ENCODE measurements at regions not wholly inside any gene's neighbourhood (a gene's known extent, or its start where the extent isn't known, plus 50 kb on each side); places are given as distances from the start of the nearest gene placed in this dataset.
"Not testable (repeated sequence)": the region's sequence is repeated elsewhere in the genome, so short reads cannot be mapped to it uniquely, and the experiment has no call there.

DNA sequence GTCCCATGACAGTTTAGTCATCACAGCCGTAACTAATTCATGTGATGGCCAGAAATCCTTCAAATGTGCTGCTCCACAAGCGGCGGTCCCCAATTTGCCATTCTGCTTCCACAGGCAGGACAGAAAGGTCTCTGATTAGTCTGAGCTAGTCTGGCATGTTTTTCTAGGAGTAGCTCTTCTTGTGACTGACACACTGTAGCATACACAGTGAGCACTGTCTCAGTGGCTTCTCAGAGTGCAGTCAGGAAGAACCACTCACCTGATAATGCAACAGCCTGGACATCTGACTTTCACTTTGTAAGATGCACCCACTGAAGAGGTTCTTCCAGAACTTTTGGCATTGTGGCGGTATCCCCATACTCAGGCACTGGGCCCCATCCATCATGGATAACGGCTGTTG, 1266.2 kb downstream of the TMEM121 start:
- intact Hi-C loops (cut with micrococcal nuclease) (no loop called here), dilution Hi-C loops (cut with MboI; ENCODE audit: extremely low pct_ligation_motif_present, low sequenced_read_pairs) (no loop called here)
- Histone ChIP-seq H3K9me1 (replicated peaks; ENCODE audit: control insufficient read depth, extremely low read depth, insufficient read depth, low read length) (no peaks in the 10 kb centered on the region), H3K79me2 (ENCODE audit: control insufficient read depth, insufficient read depth, low read length) (no peaks in the 10 kb centered on the region), H4K20me1 (replicated peaks; ENCODE audit: control insufficient read depth, extremely low read depth, insufficient read depth, low read length) (no peaks in the 10 kb centered on the region), H3K27me3 (ENCODE audit: control insufficient read depth in 2 of 2, insufficient read depth in 2 of 2, low read length in 2 of 2) (no peaks in the 10 kb centered on the region), H3K9ac (replicated peaks; ENCODE audit: extremely low read depth, insufficient read depth, low read length) (no peak overlapping the region), H3K4me1 (ENCODE audit: control insufficient read depth, extremely low read depth, insufficient read depth, low read length) (no peaks in the 10 kb centered on the region), H3K4me2 (ENCODE audit: insufficient read depth, low read length) (no peak overlapping the region), H3K9me3 (replicated peaks; ENCODE audit: control insufficient read depth, insufficient read depth, low read length) (no peaks in the 10 kb centered on the region), H3K4me3 (replicated peaks in 1 of 3; ENCODE audit: insufficient read depth in 1 of 3, low read depth in 1 of 3, low read length in 3 of 3) (no peak overlapping the region), H2AFZ (ENCODE audit: low read depth, low read length) (no peak overlapping the region), H3K27ac (ENCODE audit: insufficient read depth, low read depth, low read length) (no peak overlapping the region), H3K36me3 (ENCODE audit: control insufficient read depth in 2 of 2, extremely low read depth in 1 of 2, insufficient read depth in 2 of 2, low read length in 2 of 2) (no peaks in the 10 kb centered on the region)
- ChIA-PET POLR2A (no interaction called here), CTCF (no interaction called here)
- no TSS peak for BruUV-seq (replicated peaks)
- no peak for TF ChIP-seq MYC (IDR thresholded peaks at IDR 0.05; ENCODE audit: low read depth, low read length)
- no peak for TF ChIP-seq MAX (IDR thresholded peaks at IDR 0.05; ENCODE audit: insufficient read depth, insufficient read length)
- FAIRE-seq (no peak), DNase-seq (ENCODE audit: low read depth, low spot score) (no peak)

DNA sequence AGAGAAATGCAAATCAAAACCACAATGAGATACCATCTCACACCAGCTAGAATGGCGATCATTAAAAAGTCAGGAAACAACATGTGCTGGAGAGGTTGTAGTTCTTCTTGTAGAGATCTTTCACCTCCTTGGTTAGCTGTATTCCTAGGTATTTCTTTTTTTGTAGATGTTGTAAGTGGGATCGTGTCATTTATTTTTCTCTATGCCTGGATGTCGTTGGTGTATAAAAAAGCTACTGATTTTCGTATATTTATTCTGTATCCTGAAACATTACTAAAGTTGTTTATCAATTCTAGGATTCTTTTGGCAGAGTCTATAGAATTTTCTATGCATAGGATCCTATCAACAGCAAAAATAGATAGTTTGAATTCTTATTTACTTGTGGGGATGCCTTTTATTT, 1271.8 kb downstream of the TMEM121 start:
- H3K36me3 ChIP-seq (ENCODE audit: control insufficient read depth in 2 of 2, extremely low read depth in 1 of 2, insufficient read depth in 2 of 2, low read length in 2 of 2); intact Hi-C loops (cut with micrococcal nuclease); H3K79me2 ChIP-seq (ENCODE audit: control insufficient read depth, insufficient read depth, low read length); H3K9me3 ChIP-seq (replicated peaks; ENCODE audit: control insufficient read depth, insufficient read depth, low read length); CTCF ChIA-PET; dilution Hi-C loops (cut with MboI; ENCODE audit: extremely low pct_ligation_motif_present, low sequenced_read_pairs); POLR2A ChIA-PET; H3K4me2 ChIP-seq (ENCODE audit: insufficient read depth, low read length); H3K9ac ChIP-seq (replicated peaks; ENCODE audit: extremely low read depth, insufficient read depth, low read length); FAIRE-seq; H4K20me1 ChIP-seq (replicated peaks; ENCODE audit: control insufficient read depth, extremely low read depth, insufficient read depth, low read length); H3K27me3 ChIP-seq (ENCODE audit: control insufficient read depth in 2 of 2, insufficient read depth in 2 of 2, low read length in 2 of 2); H3K27ac ChIP-seq (ENCODE audit: insufficient read depth, low read depth, low read length); DNase-seq (ENCODE audit: low read depth, low spot score); H2AFZ ChIP-seq (ENCODE audit: low read depth, low read length); H3K4me1 ChIP-seq (ENCODE audit: control insufficient read depth, extremely low read depth, insufficient read depth, low read length); H3K9me1 ChIP-seq (replicated peaks; ENCODE audit: control insufficient read depth, extremely low read depth, insufficient read depth, low read length); BruUV-seq (replicated peaks); H3K4me3 ChIP-seq (replicated peaks in 1 of 3; ENCODE audit: insufficient read depth in 1 of 3, low read depth in 1 of 3, low read length in 3 of 3): not testable (repeated sequence)

All from endothelial cell of umbilical vein (primary cell).